Right lobe of liver (tissue), 4 donors: ENCODE measurements at regions not wholly inside any gene's neighbourhood (a gene's known extent, or its start where the extent isn't known, plus 50 kb on each side); places are given as distances from the start of the nearest gene placed in this dataset.

ENCODE experiments used
- POLR2A ChIP-seq: fragments of 450-650 bp; IDR thresholded peaks from one replicate; pipeline ENCODE4 v1.6.1; 2017; ENCODE audit warnings: antibody characterized with exemption, mild to moderate bottlenecking
- TF ChIP-seq, protein P1 (sequence below), 4 donors: fragments of 200-600 bp in 3 of 4; fragments of 450-650 bp in 1 of 4; IDR thresholded peaks; one replicate each; pipeline versions ENCODE4 v1.5.1 to v1.8.0; 2016 to 2022; ENCODE audit warnings: antibody characterized with exemption in 4 of 4, mild to moderate bottlenecking in 2 of 4
- donor health status: DM: no; HTN: no; CAD: no.
- donor health status: DM: no; HTN: no; CAD: no.
- donor health status: DM: no; HTN: yes; CAD: no.

DNA sequence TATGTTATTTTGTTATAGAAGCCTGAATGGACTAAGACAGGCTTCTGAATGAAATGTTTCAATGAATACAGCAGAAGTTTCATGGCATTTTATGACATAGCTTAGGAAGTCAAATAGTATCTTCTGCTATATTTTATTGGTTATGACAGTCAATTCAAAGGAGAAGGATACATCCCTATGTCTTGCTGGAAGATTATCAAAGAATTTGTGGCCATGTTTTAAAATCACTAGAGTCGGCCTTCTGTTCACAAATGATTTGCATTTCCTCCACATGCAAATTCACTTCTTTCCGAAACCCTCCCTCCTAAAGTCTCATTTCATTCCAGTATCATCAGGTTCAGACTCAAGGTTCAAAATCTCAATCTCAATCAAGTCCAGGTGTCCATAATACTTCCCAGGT lies 679.2 kb upstream of the ADAMTS5 start:
- TF ChIP-seq, protein P1, sequence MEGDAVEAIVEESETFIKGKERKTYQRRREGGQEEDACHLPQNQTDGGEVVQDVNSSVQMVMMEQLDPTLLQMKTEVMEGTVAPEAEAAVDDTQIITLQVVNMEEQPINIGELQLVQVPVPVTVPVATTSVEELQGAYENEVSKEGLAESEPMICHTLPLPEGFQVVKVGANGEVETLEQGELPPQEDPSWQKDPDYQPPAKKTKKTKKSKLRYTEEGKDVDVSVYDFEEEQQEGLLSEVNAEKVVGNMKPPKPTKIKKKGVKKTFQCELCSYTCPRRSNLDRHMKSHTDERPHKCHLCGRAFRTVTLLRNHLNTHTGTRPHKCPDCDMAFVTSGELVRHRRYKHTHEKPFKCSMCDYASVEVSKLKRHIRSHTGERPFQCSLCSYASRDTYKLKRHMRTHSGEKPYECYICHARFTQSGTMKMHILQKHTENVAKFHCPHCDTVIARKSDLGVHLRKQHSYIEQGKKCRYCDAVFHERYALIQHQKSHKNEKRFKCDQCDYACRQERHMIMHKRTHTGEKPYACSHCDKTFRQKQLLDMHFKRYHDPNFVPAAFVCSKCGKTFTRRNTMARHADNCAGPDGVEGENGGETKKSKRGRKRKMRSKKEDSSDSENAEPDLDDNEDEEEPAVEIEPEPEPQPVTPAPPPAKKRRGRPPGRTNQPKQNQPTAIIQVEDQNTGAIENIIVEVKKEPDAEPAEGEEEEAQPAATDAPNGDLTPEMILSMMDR (IDR thresholded peaks at IDR 0.05) = no peak
- TF ChIP-seq POLR2A = no peak
